B cell (primary cell): ENCODE measurements at regions not wholly inside any gene's neighbourhood (a gene's known extent, or its start where the extent isn't known, plus 50 kb on each side); places are given as distances from the start of the nearest gene placed in this dataset.

ENCODE experiments used
- ATAC-seq: fragments of 200-7000 bp; cut with Tn5 transposase; one replicate; pipeline ENCODE4 v1.10.0; 2021; ENCODE audit warnings: low read depth, mild to moderate bottlenecking, moderate number of reproducible peaks, moderate library complexity
- CTCF ChIA-PET: fragments of 350-600 bp; sonication (Branson Sonifier 250); formaldehyde crosslinking; loops from one replicate; lab custom pipeline; 2021; ENCODE audit warnings: antibody characterized with exemption, inconsistent platforms; lab: Charles Lee
- POLR2A ChIA-PET: fragments of 350-600 bp; sonication (Branson Sonifier 250); formaldehyde crosslinking; loops from one replicate; lab custom pipeline; 2021; ENCODE audit warnings: antibody characterized with exemption; lab: Charles Lee
- DNase-seq: peaks from one replicate; pipeline ENCODE4 v3.0.0; 2013
- H2AFZ ChIP-seq: 2 replicates; pipeline ENCODE4 v1.6.1; 2012; ENCODE audit warnings: mild to moderate bottlenecking, low read depth, low read length; ENCODE audit not compliant: insufficient read depth, poor library complexity, severe bottlenecking
- H3K27ac ChIP-seq, 2 donors: 1 replicate in 1 of 2; 2 replicates in 1 of 2; pipeline ENCODE4 v1.5.1; 2012 to 2013; ENCODE audit warnings: low read length in 2 of 2, mild to moderate bottlenecking in 2 of 2, moderate library complexity in 1 of 2
- H3K27me3 ChIP-seq, 4 experiments: fragments of 200-600 bp in 1 of 4; sonication (generic) in 1 of 4; replicated peaks in 1 of 4; 1 replicate in 2 of 4; 2 replicates in 2 of 4; pipeline versions ENCODE4 v1.6.1 to v1.7.0; 2013 to 2016; ENCODE audit warnings: low read length in 3 of 4, mild to moderate bottlenecking in 2 of 4, mixed read lengths in 1 of 4, moderate library complexity in 1 of 4; ENCODE audit not compliant: insufficient read depth in 4 of 4, control insufficient read depth in 3 of 4; ENCODE audit errors: control extremely low read depth in 1 of 4
- H3K36me3 ChIP-seq, 2 experiments: replicated peaks in 1 of 2; 1 replicate in 1 of 2; 2 replicates in 1 of 2; pipeline versions ENCODE4 v1.6.1 to v1.7.1; 2013; ENCODE audit warnings: low read length in 1 of 2; ENCODE audit not compliant: insufficient read depth in 2 of 2, control insufficient read depth in 1 of 2; ENCODE audit errors: control extremely low read depth in 1 of 2, extremely low read depth in 1 of 2
- H3K4me1 ChIP-seq, 2 donors: fragments of 200-600 bp in 1 of 2; sonication (generic) in 1 of 2; 1 replicate in 1 of 2; 2 replicates in 1 of 2; pipeline versions ENCODE4 v1.5.1 to v1.6.1; 2013 to 2017; ENCODE audit warnings: low read length in 2 of 2; ENCODE audit not compliant: control insufficient read depth in 2 of 2, insufficient read depth in 2 of 2
- H3K4me2 ChIP-seq: replicated peaks from 2 replicates; pipeline ENCODE3; 2012; ENCODE audit warnings: mild to moderate bottlenecking, low read depth, low read length; ENCODE audit not compliant: poor library complexity, severe bottlenecking
- H3K4me3 ChIP-seq, 5 experiments: fragments of 200-600 bp in 1 of 5; sonication (generic) in 1 of 5; 1 replicate in 3 of 5; 2 replicates in 2 of 5; pipeline versions ENCODE4 v1.5.1 to v1.7.0; 2011 to 2016; ENCODE audit warnings: low read length in 4 of 5, mild to moderate bottlenecking in 4 of 5, low read depth in 2 of 5, control low read depth in 1 of 5, moderate library complexity in 1 of 5; ENCODE audit not compliant: insufficient read depth in 1 of 5; ENCODE audit errors: control extremely low read depth in 1 of 5, extremely low read depth in 1 of 5
- H3K79me2 ChIP-seq: fragments of 200-600 bp; sonication (generic); one replicate; pipeline ENCODE4 v1.6.0; 2016; ENCODE audit warnings: low read length; ENCODE audit not compliant: control insufficient read depth, insufficient read depth
- H3K9ac ChIP-seq: fragments of 200-600 bp; sonication (generic); 2 replicates; pipeline ENCODE4 v1.6.1; 2017; ENCODE audit warnings: mild to moderate bottlenecking, low read length, moderate library complexity
- H3K9me3 ChIP-seq, 3 donors: one replicate each; pipeline versions ENCODE4 v1.6.1 to v1.7.1; 2013; ENCODE audit warnings: low read length in 2 of 3; ENCODE audit not compliant: control insufficient read depth in 2 of 3, insufficient read depth in 1 of 3; ENCODE audit errors: control extremely low read depth in 1 of 3
- H4K20me1 ChIP-seq: 2 replicates; pipeline ENCODE4 v1.6.0; 2012; ENCODE audit warnings: mild to moderate bottlenecking, low read length; ENCODE audit not compliant: insufficient read depth, control insufficient read depth, poor library complexity, severe bottlenecking
- H3K27ac Mint-ChIP-seq: one replicate; pipeline ENCODE4 v1.8.0; 2021; ENCODE audit warnings: mixed read lengths
- H3K27me3 Mint-ChIP-seq: one replicate; pipeline ENCODE4 v1.8.0; 2021; ENCODE audit warnings: mixed read lengths
- H3K4me1 Mint-ChIP-seq: one replicate; pipeline ENCODE4 v1.8.0; 2021; ENCODE audit warnings: mixed read lengths
- H3K4me3 Mint-ChIP-seq: one replicate; pipeline ENCODE4 v1.8.0; 2021; ENCODE audit warnings: mixed read lengths
- H3K9me3 Mint-ChIP-seq: one replicate; pipeline ENCODE4 v1.8.0; 2022; ENCODE audit warnings: mixed read lengths; ENCODE audit not compliant: insufficient read depth
- EZH2 ChIP-seq: IDR thresholded peaks from 2 replicates; pipeline ENCODE4 v1.6.1; 2012; ENCODE audit warnings: borderline replicate concordance, low read depth, mild to moderate bottlenecking, moderate library complexity, low read length; ENCODE audit not compliant: insufficient read depth, poor library complexity, severe bottlenecking
- WGBS: methylation state at CpG from one replicate; pipeline ENCODE4 v1.1.5; 2013; ENCODE audit warnings: missing lambda C conversion rate; ENCODE audit not compliant: insufficient coverage; 5-methylcytosine and 5-hydroxymethylcytosine counted together
- intact Hi-C: fragments of 100-400 bp; cut with micrococcal nuclease; formaldehyde crosslinking; loops from one replicate; pipeline ENCODE4 v1.10.0; 2022
- TF ChIP-seq, protein P1 (sequence below): fragments of 200-600 bp; IDR thresholded peaks from one replicate; pipeline ENCODE4 v1.8.0; 2022; ENCODE audit warnings: antibody characterized with exemption, mild to moderate bottlenecking

DNA sequence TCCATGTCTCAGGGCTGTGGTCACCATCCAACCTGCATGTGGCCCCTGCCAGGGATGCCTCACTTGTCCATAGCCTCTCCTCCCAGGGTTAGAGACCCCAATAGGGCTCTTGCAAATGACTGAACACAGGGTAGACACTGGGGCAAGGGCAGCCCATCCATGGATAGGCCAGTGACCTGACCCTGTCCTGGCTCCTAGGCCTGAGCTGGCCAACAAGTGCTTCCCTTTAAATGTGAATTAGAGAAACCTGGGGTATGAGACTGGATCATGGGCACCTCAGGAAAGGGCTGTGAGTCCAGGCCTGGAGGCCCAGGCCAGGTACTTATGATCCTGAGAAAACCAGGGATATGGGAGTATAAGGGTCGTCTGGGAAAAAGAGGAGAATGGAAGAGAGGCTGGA, 64.5 kb downstream of the COPS8 start:
- Histone ChIP-seq H3K9me3 (peaks cover 0 to 24% (median 12%) of the 10 kb centered on the region in 3 donors), H4K20me1 (no peaks in the 10 kb centered on the region), H3K4me1 (no peaks in the 10 kb centered on the region), H3K9ac (no peak overlapping the region), H3K27me3 (no peaks in the 10 kb centered on the region), H3K36me3 (no peaks in the 10 kb centered on the region), H3K4me2 (no peak overlapping the region), H3K79me2 (no peaks in the 10 kb centered on the region), H3K27ac (no peak overlapping the region), H2AFZ (no peak overlapping the region), H3K4me3 (no peak overlapping the region)
- no peak overlapping the region for H3K27ac Mint-ChIP-seq
- CTCF ChIA-PET, result no interaction called here
- ATAC-seq (no peak), DNase-seq (no peak)
- TF ChIP-seq, protein P1, sequence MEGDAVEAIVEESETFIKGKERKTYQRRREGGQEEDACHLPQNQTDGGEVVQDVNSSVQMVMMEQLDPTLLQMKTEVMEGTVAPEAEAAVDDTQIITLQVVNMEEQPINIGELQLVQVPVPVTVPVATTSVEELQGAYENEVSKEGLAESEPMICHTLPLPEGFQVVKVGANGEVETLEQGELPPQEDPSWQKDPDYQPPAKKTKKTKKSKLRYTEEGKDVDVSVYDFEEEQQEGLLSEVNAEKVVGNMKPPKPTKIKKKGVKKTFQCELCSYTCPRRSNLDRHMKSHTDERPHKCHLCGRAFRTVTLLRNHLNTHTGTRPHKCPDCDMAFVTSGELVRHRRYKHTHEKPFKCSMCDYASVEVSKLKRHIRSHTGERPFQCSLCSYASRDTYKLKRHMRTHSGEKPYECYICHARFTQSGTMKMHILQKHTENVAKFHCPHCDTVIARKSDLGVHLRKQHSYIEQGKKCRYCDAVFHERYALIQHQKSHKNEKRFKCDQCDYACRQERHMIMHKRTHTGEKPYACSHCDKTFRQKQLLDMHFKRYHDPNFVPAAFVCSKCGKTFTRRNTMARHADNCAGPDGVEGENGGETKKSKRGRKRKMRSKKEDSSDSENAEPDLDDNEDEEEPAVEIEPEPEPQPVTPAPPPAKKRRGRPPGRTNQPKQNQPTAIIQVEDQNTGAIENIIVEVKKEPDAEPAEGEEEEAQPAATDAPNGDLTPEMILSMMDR, result no peak
- no peak for TF ChIP-seq EZH2
- POLR2A ChIA-PET, result no interaction called here
- intact Hi-C loops, result no loop called here
- peaks cover 10% of the 10 kb centered on the region for H3K27me3 Mint-ChIP-seq
- no peak overlapping the region for H3K4me3 Mint-ChIP-seq
- H3K9me3 Mint-ChIP-seq, result peaks cover 11% of the 10 kb centered on the region
- no peaks in the 10 kb centered on the region for H3K4me1 Mint-ChIP-seq
- 92% methylated on average over 1 of the region's 1 CpG for WGBS

DNA sequence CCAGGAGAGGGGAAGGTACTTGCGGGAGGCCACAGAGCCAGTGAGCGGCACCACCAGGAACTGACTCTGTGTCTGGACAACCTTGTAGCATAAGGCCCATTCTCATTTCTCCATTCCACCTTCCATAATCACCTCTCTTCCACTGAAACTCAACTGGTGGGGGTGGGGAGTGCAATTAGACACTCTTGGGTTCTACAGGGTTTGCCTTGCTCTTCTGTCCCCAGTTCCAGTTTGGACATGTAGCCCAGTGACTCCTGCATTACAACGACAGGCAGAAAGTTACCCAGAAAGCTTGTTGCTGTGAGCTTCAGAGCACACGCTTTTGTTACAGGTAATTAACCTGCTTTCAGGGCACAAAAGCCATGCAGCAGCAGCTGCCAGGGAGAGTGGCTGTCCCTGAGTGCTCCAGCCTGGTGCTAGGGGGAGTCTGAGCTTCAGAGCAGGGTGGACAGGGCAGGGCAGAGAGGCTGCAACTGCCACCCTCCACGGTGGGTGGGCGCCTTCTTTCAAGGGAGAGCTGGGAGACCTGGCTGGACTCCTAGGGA, 65.2 kb downstream of the COPS8 start:
- Histone ChIP-seq H3K4me2 (no peak overlapping the region), H4K20me1 (no peaks in the 10 kb centered on the region), H3K36me3 (no peaks in the 10 kb centered on the region), H3K4me1 (no peaks in the 10 kb centered on the region), H3K4me3 (no peak overlapping the region), H3K27me3 (no peaks in the 10 kb centered on the region), H3K9me3 (peaks cover 0 to 22% (median 12%) of the 10 kb centered on the region in 3 donors), H3K79me2 (no peaks in the 10 kb centered on the region), H2AFZ (no peak overlapping the region), H3K9ac (no peak overlapping the region), H3K27ac (no peak overlapping the region)
- 91% methylated on average over 4 of the region's 6 CpGs for WGBS
- Mint-ChIP-seq H3K9me3 (peaks cover 10% of the 10 kb centered on the region), H3K27me3 (peaks cover 13% of the 10 kb centered on the region), H3K4me3 (no peak overlapping the region), H3K27ac (no peak overlapping the region), H3K4me1 (no peaks in the 10 kb centered on the region)
- ATAC-seq (no peak), DNase-seq (no peak)
- intact Hi-C loops, result no loop called here
- ChIA-PET CTCF (interaction anchor here (0.7 to 1.0 kb wide), 2 partner anchors 326 to 421 kb away, joined by 3 read pairs; no protein-coding TSS in a partner anchor), POLR2A (no interaction called here)
- TF ChIP-seq, protein P1, result no peak
- TF ChIP-seq EZH2, result no peak
